K562 (cell line): ENCODE measurements at regions not wholly inside any gene's neighbourhood (a gene's known extent, or its start where the extent isn't known, plus 50 kb on each side); places are given as distances from the start of the nearest gene placed in this dataset.

Source experiments
- ATAC-seq: fragments of 200-7000 bp; cut with Tn5 transposase; 3 replicates; pipeline ENCODE4 v1.9.1; 2020; ENCODE audit warnings: moderate library complexity
- BruUV-seq: library from RNA; stranded (reverse); fragments of 400-500 nt; replicated peaks from 2 replicates; lab custom pipeline; 2021; lab: Mats Ljungman, UMichigan
- CTCF ChIA-PET: fragments of 300-600 bp; formaldehyde crosslinking; extraction: SDS; loops from one replicate; lab custom pipeline; 2021; ENCODE audit warnings: low intra/inter-chr PET ratio; lab: Yijun Ruan, JAX
- POLR2A ChIA-PET: fragments of 300-600, 350-650 bp; sonication (Branson Sonifier 250); formaldehyde crosslinking; extraction: SDS; loops from one replicate; lab custom pipeline; 2021; ENCODE audit warnings: antibody characterized with exemption, inconsistent platforms; lab: Yijun Ruan, JAX
- DNase-seq, 4 experiments: peaks; one replicate each; pipeline versions ENCODE4 v3.0.0 to v3.0.0-alpha.2; 2011 to 2018; ENCODE audit warnings: low spot score in 3 of 4, mixed read lengths in 3 of 4; ENCODE audit errors: extremely low read depth in 1 of 4
- FAIRE-seq: peaks from 2 replicates; lab custom pipeline; 2011; peaks lifted over from hg19 to GRCh38; lab: Jason Lieb, UNC
- H2AFZ ChIP-seq: 2 replicates; pipeline ENCODE4 v1.6.0; 2011; ENCODE audit warnings: low read depth, low read length, control low read depth, inconsistent platforms
- H3K27ac ChIP-seq: fragments of 200-600 bp; 3 replicates; pipeline ENCODE4 v1.8.0; 2011; ENCODE audit warnings: low read depth, mild to moderate bottlenecking, control low read depth, inconsistent platforms, low read length, moderate library complexity, mixed read lengths; ENCODE audit errors: extremely low read depth
- H3K27me3 ChIP-seq, 2 experiments: fragments of 300-600 bp in 1 of 2; 2 replicates in 1 of 2; 3 replicates in 1 of 2; pipeline versions ENCODE4 v1.6.0 to v1.8.0; 2011; ENCODE audit warnings: inconsistent platforms in 2 of 2, low read length in 2 of 2, mild to moderate bottlenecking in 1 of 2, mixed read lengths in 1 of 2, moderate library complexity in 1 of 2; ENCODE audit not compliant: control insufficient read depth in 2 of 2, insufficient read depth in 2 of 2
- H3K36me3 ChIP-seq: fragments of 300-600 bp; 3 replicates; pipeline ENCODE4 v1.8.0; 2011; ENCODE audit warnings: mild to moderate bottlenecking, low read length, inconsistent platforms; ENCODE audit not compliant: control insufficient read depth, insufficient read depth
- H3K4me1 ChIP-seq, 2 experiments: fragments of 200-600 bp in 1 of 2; replicated peaks in 1 of 2; 2 replicates in 1 of 2; 3 replicates in 1 of 2; pipeline versions ENCODE4 v1.5.1 to v1.8.0; 2011; ENCODE audit warnings: inconsistent platforms in 2 of 2, low read length in 2 of 2, mild to moderate bottlenecking in 1 of 2, mixed read lengths in 1 of 2, moderate library complexity in 1 of 2; ENCODE audit not compliant: control insufficient read depth in 2 of 2, insufficient read depth in 2 of 2
- H3K4me2 ChIP-seq: 2 replicates; pipeline ENCODE4 v1.6.1; 2011; ENCODE audit warnings: low read length, control low read depth, inconsistent platforms, mixed read lengths; ENCODE audit not compliant: insufficient read depth
- H3K4me3 ChIP-seq: fragments of 200-600 bp; sonication (generic), shearing (Covaris generic); 2 replicates; pipeline ENCODE4 v1.5.1; 2016; ENCODE audit warnings: control low read depth, inconsistent platforms
- H3K79me2 ChIP-seq: fragments of 200-600 bp; 3 replicates; pipeline ENCODE4 v1.8.0; 2011; ENCODE audit warnings: low read length, inconsistent platforms; ENCODE audit not compliant: control insufficient read depth, insufficient read depth
- H3K9ac ChIP-seq, 2 experiments: 2 replicates each; pipeline versions ENCODE4 v1.6.0 to v1.6.1; 2011; ENCODE audit warnings: low read depth in 2 of 2, low read length in 2 of 2, control low read depth in 1 of 2, inconsistent platforms in 1 of 2, mild to moderate bottlenecking in 1 of 2, mixed read lengths in 1 of 2; ENCODE audit not compliant: insufficient read depth in 1 of 2
- H3K9me1 ChIP-seq: one replicate; pipeline ENCODE4 v1.6.0; 2011; ENCODE audit warnings: inconsistent platforms, mild to moderate bottlenecking, low read length, moderate library complexity; ENCODE audit not compliant: control insufficient read depth, insufficient read depth
- H3K9me3 ChIP-seq: replicated peaks from 2 replicates; pipeline ENCODE4 v1.5.1; 2011; ENCODE audit warnings: low read depth, low read length, inconsistent platforms; ENCODE audit not compliant: control insufficient read depth, insufficient read depth
- H4K20me1 ChIP-seq: replicated peaks from 2 replicates; pipeline ENCODE4 v1.6.1; 2011; ENCODE audit warnings: low read length, inconsistent platforms, mixed read lengths; ENCODE audit not compliant: control insufficient read depth, insufficient read depth
- CTCF ChIP-seq, 3 experiments: IDR thresholded peaks in 2 of 3; conservative IDR thresholded peaks in 1 of 3; 2 replicates each; pipeline ENCODE4 v1.5.1; 2011 to 2012; ENCODE audit warnings: low read length in 3 of 3, mild to moderate bottlenecking in 3 of 3, control low read depth in 2 of 3, improper control_type of control experiment in 1 of 3, inconsistent platforms in 1 of 3, low read depth in 1 of 3, mixed read lengths in 1 of 3, moderate library complexity in 1 of 3; ENCODE audit not compliant: insufficient read depth in 2 of 3
- EGR1 ChIP-seq: fragments of 450-650 bp; conservative IDR thresholded peaks from 2 replicates; pipeline ENCODE4 v1.6.1; 2017; ENCODE audit warnings: mild to moderate bottlenecking
- RAD21 ChIP-seq, 2 experiments: fragments of 250-450 bp in 1 of 2; fragments of 450-650 bp in 1 of 2; sonication (Bioruptor Pico) in 1 of 2; formaldehyde crosslinking in 1 of 2; IDR thresholded peaks in 1 of 2; conservative IDR thresholded peaks in 1 of 2; 2 replicates each; pipeline versions ENCODE4 v1.4.0 to v1.8.0; 2020 to 2022; ENCODE audit warnings: mild to moderate bottlenecking in 2 of 2, moderate library complexity in 1 of 2
- WGBS: fragments of 100-300 bp; shearing (Covaris generic); methylation state at CpG from one replicate; pipeline ENCODE4 v1.1.6; 2016; ENCODE audit warnings: low coverage, mixed read lengths; ENCODE audit not compliant: insufficient coverage; ENCODE audit errors: missing lambda C conversion rate; 5-methylcytosine and 5-hydroxymethylcytosine counted together
- in situ Hi-C: fragments of 300-500 bp; cut with MboI; formaldehyde crosslinking; loops from 4 replicates; pipeline ENCODE4 v1.15.0; 2018; ENCODE audit warnings: inconsistent platforms, mixed read lengths
- intact Hi-C: fragments of 100-400 bp; cut with micrococcal nuclease; formaldehyde crosslinking; loops from 2 replicates; pipeline ENCODE4 v1.14.2; 2022

DNA sequence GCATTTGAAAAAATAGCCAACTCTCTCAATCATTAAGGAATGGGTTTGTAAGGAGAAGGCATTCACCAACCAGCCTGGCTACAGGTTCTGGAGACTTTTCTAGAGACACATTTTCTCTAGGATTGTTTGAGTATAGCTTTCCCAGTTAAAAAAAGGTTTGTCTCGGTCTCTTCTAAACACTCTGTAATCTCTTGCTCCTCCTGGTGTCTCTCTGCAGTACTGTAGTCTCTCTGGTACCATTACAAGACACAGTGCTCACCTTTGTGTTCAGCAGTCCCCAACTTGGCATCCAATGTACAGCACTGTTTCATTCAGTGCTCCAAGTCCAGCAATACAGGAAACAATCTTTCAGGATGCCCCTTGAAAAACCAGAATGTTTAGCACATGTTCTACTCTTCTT, 534.4 kb downstream of the ZNF385D start:
- intact Hi-C loops (no loop called here), in situ Hi-C loops (no loop called here)
- TF ChIP-seq CTCF (IDR thresholded peaks at IDR 0.05 in 2 of 3, conservative IDR thresholded peaks at IDR 0.05 in 1 of 3; ENCODE audit: insufficient read depth in 2 of 3, low read depth in 1 of 3, low read length in 3 of 3), result peak in 2 of 3 experiments; percentile 18 to 26; a peak in 2 of 6 replicates
- peak in 1 of 2 experiments; percentile 59; a peak in 2 of 4 replicates for TF ChIP-seq RAD21 (CRISPR knock-in tag; conservative IDR thresholded peaks at IDR 0.05 in 1 of 2, IDR thresholded peaks at IDR 0.05 in 1 of 2)
- TF ChIP-seq EGR1, result no peak
- Histone ChIP-seq H3K4me3 (no peak overlapping the region), H3K9me3 (no peaks in the 10 kb centered on the region; the same call in 1 of the 2 replicates), H3K4me1 (no peaks in the 10 kb centered on the region), H3K27ac (no peak overlapping the region), H3K27me3 (no peaks in the 10 kb centered on the region), H4K20me1 (no peaks in the 10 kb centered on the region), H3K9ac (no peak overlapping the region), H3K36me3 (no peaks in the 10 kb centered on the region), H2AFZ (no peak overlapping the region), H3K9me1 (no peaks in the 10 kb centered on the region), H3K4me2 (no peak overlapping the region), H3K79me2 (no peaks in the 10 kb centered on the region)
- ChIA-PET POLR2A (no interaction called here), CTCF (no interaction called here)
- DNase-seq (peak in 2 of 4 experiments; percentile 12 to 17), FAIRE-seq (no peak), ATAC-seq (0 out of 3 replicates have a peak, but pooled peaks have one; percentile 44)
- no TSS peak for BruUV-seq
- WGBS, result no CpG with 5 or more reads among the region's 1 CpG
